GM12878 (cell line): ENCODE measurements at regions not wholly inside any gene's neighbourhood (a gene's known extent, or its start where the extent isn't known, plus 50 kb on each side); places are given as distances from the start of the nearest gene placed in this dataset.

Experiments
- ATAC-seq: fragments of 200-7000 bp; cut with Tn5 transposase; 3 replicates; pipeline ENCODE4 v1.9.1; 2020; ENCODE audit warnings: mild to moderate bottlenecking, moderate library complexity
- BruUV-seq: library from RNA; stranded (reverse); fragments of 400-500 nt; replicated peaks from 2 replicates; lab custom pipeline; 2021; lab: Mats Ljungman, UMichigan
- CTCF ChIA-PET: fragments of 300-600 bp; sonication (Branson Sonifier 250); formaldehyde crosslinking; extraction: SDS; loops from one replicate; lab custom pipeline; 2021; ENCODE audit warnings: inconsistent platforms; lab: Yijun Ruan, JAX
- POLR2A ChIA-PET: fragments of 350-600 bp; formaldehyde crosslinking; extraction: SDS; loops from one replicate; lab custom pipeline; 2021; ENCODE audit warnings: inconsistent platforms; lab: Charles Lee
- RAD21 ChIA-PET: fragments of 300-600 bp; sonication (Branson Sonifier 250); formaldehyde crosslinking; loops from one replicate; lab custom pipeline; 2023; ENCODE audit warnings: antibody characterized with exemption; ENCODE audit not compliant: unreplicated experiment; lab: Charles Lee
- SMC1A ChIA-PET: fragments of 300-600 bp; sonication (Branson Sonifier 250); formaldehyde crosslinking; loops from one replicate; lab custom pipeline; 2023; ENCODE audit not compliant: unreplicated experiment, uncharacterized antibody; lab: Charles Lee
- DNase-seq: peaks from one replicate; pipeline ENCODE4 v3.0.0-alpha.2; 2011; ENCODE audit warnings: low read depth, low spot score
- FAIRE-seq: peaks from 3 replicates; lab custom pipeline; 2011; peaks lifted over from hg19 to GRCh38; lab: Jason Lieb, UNC
- H2AFZ ChIP-seq: 2 replicates; pipeline ENCODE4 v1.6.0; 2011; ENCODE audit warnings: low read depth, low read length, control low read depth; ENCODE audit not compliant: control insufficient read depth
- H3K27ac ChIP-seq: 2 replicates; pipeline ENCODE4 v1.5.1; 2011; ENCODE audit warnings: control low read depth; ENCODE audit not compliant: control insufficient read depth, insufficient read depth
- H3K27me3 ChIP-seq, 2 experiments: replicated peaks in 1 of 2; 2 replicates each; pipeline versions ENCODE4 v1.6.0 to v1.6.1; 2011; ENCODE audit warnings: low read length in 1 of 2; ENCODE audit not compliant: control insufficient read depth in 2 of 2, insufficient read depth in 2 of 2
- H3K36me3 ChIP-seq, 2 experiments: 2 replicates each; pipeline ENCODE4 v1.5.1; 2011; ENCODE audit warnings: low read length in 1 of 2; ENCODE audit not compliant: control insufficient read depth in 2 of 2, insufficient read depth in 2 of 2
- H3K4me1 ChIP-seq: 2 replicates; pipeline ENCODE4 v1.6.1; 2011; ENCODE audit warnings: mild to moderate bottlenecking, low read length, moderate library complexity, mixed read lengths; ENCODE audit not compliant: control insufficient read depth, insufficient read depth
- H3K4me2 ChIP-seq: 2 replicates; pipeline ENCODE4 v1.6.0; 2011; ENCODE audit warnings: control low read depth; ENCODE audit not compliant: control insufficient read depth, insufficient read depth
- H3K4me3 ChIP-seq: fragments of 200-600 bp; sonication (generic); 2 replicates; pipeline ENCODE4 v1.5.1; 2016
- H3K79me2 ChIP-seq: 2 replicates; pipeline ENCODE4 v1.6.0; 2011; ENCODE audit warnings: low read length; ENCODE audit not compliant: control insufficient read depth, insufficient read depth
- H3K9ac ChIP-seq: 2 replicates; pipeline ENCODE4 v1.8.0; 2011; ENCODE audit warnings: low read length, control low read depth, mixed read lengths; ENCODE audit not compliant: control insufficient read depth, insufficient read depth
- H3K9me3 ChIP-seq: replicated peaks from 3 replicates; pipeline ENCODE4 v1.5.1; 2011; ENCODE audit warnings: mild to moderate bottlenecking, low read length; ENCODE audit not compliant: control insufficient read depth, insufficient read depth
- H4K20me1 ChIP-seq: 2 replicates; pipeline ENCODE4 v1.6.0; 2011; ENCODE audit not compliant: control insufficient read depth, insufficient read depth
- ATF3 ChIP-seq: IDR thresholded peaks from 2 replicates; pipeline ENCODE4 v1.6.1; 2011; ENCODE audit warnings: low read depth, mild to moderate bottlenecking, low read length, moderate library complexity, borderline replicate concordance; ENCODE audit errors: extremely low read depth
- BACH1 ChIP-seq: fragments of 450-650 bp; IDR thresholded peaks from 2 replicates; pipeline ENCODE4 v1.6.1; 2017; ENCODE audit warnings: mild to moderate bottlenecking, borderline replicate concordance
- EZH2 ChIP-seq: IDR thresholded peaks from 2 replicates; pipeline ENCODE4 v1.6.1; 2012; ENCODE audit warnings: low read depth, mild to moderate bottlenecking, control low read depth, inconsistent platforms, low read length, borderline replicate concordance; ENCODE audit not compliant: control insufficient read depth
- IKZF2 ChIP-seq, 2 experiments: fragments of 450-650 bp; IDR thresholded peaks; 2 replicates each; pipeline ENCODE4 v1.6.1; 2017; ENCODE audit warnings: mild to moderate bottlenecking in 2 of 2, moderate library complexity in 2 of 2
- IRF4 ChIP-seq: IDR thresholded peaks from 2 replicates; pipeline ENCODE4 v1.6.1; 2011; ENCODE audit warnings: low read depth, low read length
- SP1 ChIP-seq: IDR thresholded peaks from one replicate; pipeline ENCODE4 v1.6.1; 2011; ENCODE audit warnings: low read depth, low read length
- SREBF2 ChIP-seq: IDR thresholded peaks from 2 replicates; pipeline ENCODE4 v1.6.1; 2012; ENCODE audit warnings: mild to moderate bottlenecking, low read length
- ZNF592 ChIP-seq: fragments of 450-650 bp; IDR thresholded peaks from 2 replicates; pipeline ENCODE4 v1.6.1; 2017; ENCODE audit warnings: mild to moderate bottlenecking, moderate library complexity
- WGBS: methylation state at CpG from one replicate; pipeline ENCODE4 v1.1.6; 2016; ENCODE audit warnings: low lambda C conversion rate; ENCODE audit not compliant: insufficient replicate concordance, insufficient coverage; ENCODE audit errors: missing lambda C conversion rate; 5-methylcytosine and 5-hydroxymethylcytosine counted together
- in situ Hi-C: fragments of 300-500 bp; cut with MboI; formaldehyde crosslinking; loops from 9 replicates; pipeline ENCODE4 v1.14.3; 2018; ENCODE audit warnings: mixed read lengths
- intact Hi-C: fragments of 100-400 bp; cut with micrococcal nuclease; formaldehyde crosslinking; loops from one replicate; pipeline ENCODE4 v1.14.2; 2022; ENCODE audit not compliant: unreplicated experiment

DNA sequence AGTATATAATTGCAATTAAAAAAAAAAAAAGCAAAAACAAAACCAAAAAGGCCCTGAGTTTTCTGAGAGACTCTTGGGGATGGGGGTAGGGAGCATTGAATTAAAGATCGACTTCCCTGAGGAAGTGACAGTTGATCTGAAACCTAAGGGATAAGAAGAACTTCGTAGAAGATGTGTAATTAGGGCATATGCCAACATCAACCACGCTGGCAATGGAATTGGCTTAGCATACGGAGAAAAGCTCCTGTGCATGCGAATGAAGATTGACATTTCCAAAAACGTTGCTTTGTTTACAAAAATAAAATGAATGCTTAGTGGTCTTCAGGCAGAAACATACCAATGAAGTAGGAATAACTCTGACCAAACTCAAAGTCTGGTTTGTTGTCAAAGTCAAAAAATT is 307.6 kb upstream of the ZNF521 start:
- no peaks in the 10 kb centered on the region for H3K27me3 ChIP-seq
- FAIRE-seq (no peak), ATAC-seq (no peak), DNase-seq (no peak)
- no peaks in the 10 kb centered on the region for H3K36me3 ChIP-seq
- H2AFZ ChIP-seq: no peak overlapping the region
- H3K4me2 ChIP-seq: no peak overlapping the region
- no peak for TF ChIP-seq IKZF2 (IDR thresholded peaks at IDR 0.05)
- no peak for TF ChIP-seq IRF4
- TF ChIP-seq BACH1: no peak
- TF ChIP-seq ATF3: no peak
- TF ChIP-seq SREBF2: no peak
- TF ChIP-seq SP1: no peak
- no peak for TF ChIP-seq EZH2
- TF ChIP-seq ZNF592: no peak
- CTCF ChIA-PET: interaction anchor here (0.6 kb wide), 1 partner anchor 557 kb away, joined by 4 read pairs; no protein-coding TSS in a partner anchor
- POLR2A ChIA-PET: no interaction called here
- no peak overlapping the region for H3K9ac ChIP-seq
- H3K79me2 ChIP-seq: no peaks in the 10 kb centered on the region
- no TSS peak for BruUV-seq
- intact Hi-C loops (no loop called here), in situ Hi-C loops (no loop called here)
- WGBS: 39% methylated on average over 6 of the region's 6 CpGs
- H4K20me1 ChIP-seq: no peaks in the 10 kb centered on the region
- no peak overlapping the region for H3K4me3 ChIP-seq
- H3K4me1 ChIP-seq: no peaks in the 10 kb centered on the region
- SMC1A ChIA-PET: no interaction called here
- H3K9me3 ChIP-seq: no peaks in the 10 kb centered on the region
- no peak overlapping the region for H3K27ac ChIP-seq
- RAD21 ChIA-PET: no interaction called here
